Neural progenitor cell (in vitro differentiated cells): ENCODE measurements at regions not wholly inside any gene's neighbourhood (a gene's known extent, or its start where the extent isn't known, plus 50 kb on each side); places are given as distances from the start of the nearest gene placed in this dataset.

ENCODE experiments used
- EZH2 ChIP-seq: fragments of 200-600 bp; sonication (generic); IDR thresholded peaks from 2 replicates; pipeline ENCODE4 v1.6.1; 2017; ENCODE audit warnings: antibody characterized with exemption, mild to moderate bottlenecking, moderate library complexity
- EZH2phosphoT487 ChIP-seq: fragments of 200-600 bp; sonication (generic); IDR thresholded peaks from 2 replicates; pipeline ENCODE4 v1.6.1; 2017; ENCODE audit warnings: antibody characterized with exemption
- TF ChIP-seq, protein P1 (sequence below): fragments of 200-600 bp; sonication (generic); IDR thresholded peaks from 2 replicates; pipeline ENCODE4 v1.5.1; 2017; ENCODE audit warnings: antibody characterized with exemption, mild to moderate bottlenecking

DNA sequence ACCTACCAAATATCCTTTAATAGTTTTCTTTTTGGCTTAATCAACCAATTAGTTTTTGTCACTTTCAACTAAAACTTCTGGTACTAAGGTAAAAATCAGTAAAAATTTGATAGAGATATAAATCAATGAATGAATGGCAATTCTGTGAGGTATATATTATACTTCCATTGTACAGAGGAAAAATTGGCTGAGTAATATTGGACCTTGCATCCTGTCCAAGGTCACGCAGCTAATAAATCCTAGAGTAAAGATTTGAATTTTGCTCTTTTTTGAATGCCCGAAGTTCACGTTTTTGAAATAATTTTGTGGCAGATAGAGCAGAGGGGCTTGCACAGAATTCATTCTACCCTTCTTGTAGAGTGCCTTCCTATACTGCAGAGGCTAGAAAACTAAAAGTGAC, 81.1 kb upstream of the ZNF280D start:
- TF ChIP-seq, protein P1, sequence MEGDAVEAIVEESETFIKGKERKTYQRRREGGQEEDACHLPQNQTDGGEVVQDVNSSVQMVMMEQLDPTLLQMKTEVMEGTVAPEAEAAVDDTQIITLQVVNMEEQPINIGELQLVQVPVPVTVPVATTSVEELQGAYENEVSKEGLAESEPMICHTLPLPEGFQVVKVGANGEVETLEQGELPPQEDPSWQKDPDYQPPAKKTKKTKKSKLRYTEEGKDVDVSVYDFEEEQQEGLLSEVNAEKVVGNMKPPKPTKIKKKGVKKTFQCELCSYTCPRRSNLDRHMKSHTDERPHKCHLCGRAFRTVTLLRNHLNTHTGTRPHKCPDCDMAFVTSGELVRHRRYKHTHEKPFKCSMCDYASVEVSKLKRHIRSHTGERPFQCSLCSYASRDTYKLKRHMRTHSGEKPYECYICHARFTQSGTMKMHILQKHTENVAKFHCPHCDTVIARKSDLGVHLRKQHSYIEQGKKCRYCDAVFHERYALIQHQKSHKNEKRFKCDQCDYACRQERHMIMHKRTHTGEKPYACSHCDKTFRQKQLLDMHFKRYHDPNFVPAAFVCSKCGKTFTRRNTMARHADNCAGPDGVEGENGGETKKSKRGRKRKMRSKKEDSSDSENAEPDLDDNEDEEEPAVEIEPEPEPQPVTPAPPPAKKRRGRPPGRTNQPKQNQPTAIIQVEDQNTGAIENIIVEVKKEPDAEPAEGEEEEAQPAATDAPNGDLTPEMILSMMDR, result no peak
- no peak for TF ChIP-seq EZH2
- TF ChIP-seq EZH2phosphoT487, result no peak
